ENCODE measurements at regions not wholly inside any gene's neighbourhood (a gene's known extent, or its start where the extent isn't known, plus 50 kb on each side); places are given as distances from the start of the nearest gene placed in this dataset.

DNA sequence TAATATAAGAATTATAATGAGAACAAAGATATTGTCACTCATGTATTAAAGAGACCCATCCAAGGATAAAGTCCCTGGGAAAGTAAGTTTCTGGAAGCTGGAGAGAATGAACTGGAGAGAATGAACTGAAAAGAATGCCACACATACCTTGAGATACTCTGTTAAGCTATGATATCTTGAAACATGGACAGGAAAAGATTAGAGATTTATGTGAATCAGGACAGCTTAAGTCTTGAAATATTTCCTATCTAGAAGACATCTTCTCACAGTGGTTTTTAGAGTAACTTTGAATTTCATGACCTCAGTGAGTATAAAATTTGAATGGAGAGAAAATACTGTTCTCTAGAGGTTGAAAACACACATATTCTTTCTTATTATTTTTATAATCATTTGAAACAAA lies 201.3 kb upstream of the HMCN1 start:
- TF ChIP-seq, protein P1, sequence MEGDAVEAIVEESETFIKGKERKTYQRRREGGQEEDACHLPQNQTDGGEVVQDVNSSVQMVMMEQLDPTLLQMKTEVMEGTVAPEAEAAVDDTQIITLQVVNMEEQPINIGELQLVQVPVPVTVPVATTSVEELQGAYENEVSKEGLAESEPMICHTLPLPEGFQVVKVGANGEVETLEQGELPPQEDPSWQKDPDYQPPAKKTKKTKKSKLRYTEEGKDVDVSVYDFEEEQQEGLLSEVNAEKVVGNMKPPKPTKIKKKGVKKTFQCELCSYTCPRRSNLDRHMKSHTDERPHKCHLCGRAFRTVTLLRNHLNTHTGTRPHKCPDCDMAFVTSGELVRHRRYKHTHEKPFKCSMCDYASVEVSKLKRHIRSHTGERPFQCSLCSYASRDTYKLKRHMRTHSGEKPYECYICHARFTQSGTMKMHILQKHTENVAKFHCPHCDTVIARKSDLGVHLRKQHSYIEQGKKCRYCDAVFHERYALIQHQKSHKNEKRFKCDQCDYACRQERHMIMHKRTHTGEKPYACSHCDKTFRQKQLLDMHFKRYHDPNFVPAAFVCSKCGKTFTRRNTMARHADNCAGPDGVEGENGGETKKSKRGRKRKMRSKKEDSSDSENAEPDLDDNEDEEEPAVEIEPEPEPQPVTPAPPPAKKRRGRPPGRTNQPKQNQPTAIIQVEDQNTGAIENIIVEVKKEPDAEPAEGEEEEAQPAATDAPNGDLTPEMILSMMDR (IDR thresholded peaks at IDR 0.05) = no peak
- no peak for TF ChIP-seq POLR2A (IDR thresholded peaks at IDR 0.05)
